D721Med (cell line): ENCODE measurements at regions not wholly inside any gene's neighbourhood (a gene's known extent, or its start where the extent isn't known, plus 50 kb on each side); places are given as distances from the start of the nearest gene placed in this dataset.

Experiments used
- DNase-seq: peaks from one replicate; pipeline ENCODE4 v3.0.0; 2011; ENCODE audit warnings: low spot score; ENCODE audit not compliant: insufficient read length
- FAIRE-seq: peaks from 2 replicates; lab custom pipeline; 2011; peaks lifted over from hg19 to GRCh38; lab: Jason Lieb, UNC
- TF ChIP-seq, protein P1 (sequence below): IDR thresholded peaks from 2 replicates; pipeline ENCODE4 v1.5.1; 2012; ENCODE audit warnings: mild to moderate bottlenecking, control low read depth; ENCODE audit not compliant: insufficient read depth; ENCODE audit errors: missing control alignments

- FAIRE-seq = no peak
- TF ChIP-seq, protein P1, sequence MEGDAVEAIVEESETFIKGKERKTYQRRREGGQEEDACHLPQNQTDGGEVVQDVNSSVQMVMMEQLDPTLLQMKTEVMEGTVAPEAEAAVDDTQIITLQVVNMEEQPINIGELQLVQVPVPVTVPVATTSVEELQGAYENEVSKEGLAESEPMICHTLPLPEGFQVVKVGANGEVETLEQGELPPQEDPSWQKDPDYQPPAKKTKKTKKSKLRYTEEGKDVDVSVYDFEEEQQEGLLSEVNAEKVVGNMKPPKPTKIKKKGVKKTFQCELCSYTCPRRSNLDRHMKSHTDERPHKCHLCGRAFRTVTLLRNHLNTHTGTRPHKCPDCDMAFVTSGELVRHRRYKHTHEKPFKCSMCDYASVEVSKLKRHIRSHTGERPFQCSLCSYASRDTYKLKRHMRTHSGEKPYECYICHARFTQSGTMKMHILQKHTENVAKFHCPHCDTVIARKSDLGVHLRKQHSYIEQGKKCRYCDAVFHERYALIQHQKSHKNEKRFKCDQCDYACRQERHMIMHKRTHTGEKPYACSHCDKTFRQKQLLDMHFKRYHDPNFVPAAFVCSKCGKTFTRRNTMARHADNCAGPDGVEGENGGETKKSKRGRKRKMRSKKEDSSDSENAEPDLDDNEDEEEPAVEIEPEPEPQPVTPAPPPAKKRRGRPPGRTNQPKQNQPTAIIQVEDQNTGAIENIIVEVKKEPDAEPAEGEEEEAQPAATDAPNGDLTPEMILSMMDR = no peak
These were observed 59.8 kb downstream of the MRPS30 start for GRCh38 chr5:44868541-44868940.

DNA sequence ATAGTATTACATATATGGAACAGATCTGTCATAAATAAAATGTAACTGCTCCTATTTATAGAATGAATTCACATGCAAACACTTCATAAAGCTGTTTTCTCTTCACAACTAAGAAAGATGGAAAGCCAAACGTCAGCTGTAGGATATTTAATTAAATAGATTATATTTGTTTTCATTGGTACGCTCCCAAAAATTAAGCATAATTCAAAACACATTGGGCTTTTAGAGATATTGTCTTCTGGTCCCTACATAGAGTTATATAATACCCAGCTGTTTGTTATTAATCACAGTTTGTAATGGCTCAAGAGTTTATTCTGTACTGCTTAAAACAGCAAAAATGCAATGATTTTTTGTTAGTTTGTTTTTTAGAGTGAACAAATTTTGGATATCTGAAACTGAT, 61.2 kb downstream of the MRPS30 start:
- TF ChIP-seq, protein P1 = no peak

More at GRCh38 chr5:44868541-44868940, 59.8 kb downstream of the MRPS30 start:
- DNase-seq = no peak

GRCh38 chr5:44870430-44870829, 61.7 kb downstream of the MRPS30 start:
- no peak for FAIRE-seq
- TF ChIP-seq, protein P1 = no peak

More for the DNA sequence above, 61.2 kb downstream of the MRPS30 start:
- FAIRE-seq = no peak
- no peak for DNase-seq

GRCh38 chr5:44871401-44871800, 62.7 kb downstream of the MRPS30 start:
- FAIRE-seq = no peak
- no peak for DNase-seq
- TF ChIP-seq, protein P1 = no peak

More at GRCh38 chr5:44870430-44870829, 61.7 kb downstream of the MRPS30 start:
- no peak for DNase-seq

DNA sequence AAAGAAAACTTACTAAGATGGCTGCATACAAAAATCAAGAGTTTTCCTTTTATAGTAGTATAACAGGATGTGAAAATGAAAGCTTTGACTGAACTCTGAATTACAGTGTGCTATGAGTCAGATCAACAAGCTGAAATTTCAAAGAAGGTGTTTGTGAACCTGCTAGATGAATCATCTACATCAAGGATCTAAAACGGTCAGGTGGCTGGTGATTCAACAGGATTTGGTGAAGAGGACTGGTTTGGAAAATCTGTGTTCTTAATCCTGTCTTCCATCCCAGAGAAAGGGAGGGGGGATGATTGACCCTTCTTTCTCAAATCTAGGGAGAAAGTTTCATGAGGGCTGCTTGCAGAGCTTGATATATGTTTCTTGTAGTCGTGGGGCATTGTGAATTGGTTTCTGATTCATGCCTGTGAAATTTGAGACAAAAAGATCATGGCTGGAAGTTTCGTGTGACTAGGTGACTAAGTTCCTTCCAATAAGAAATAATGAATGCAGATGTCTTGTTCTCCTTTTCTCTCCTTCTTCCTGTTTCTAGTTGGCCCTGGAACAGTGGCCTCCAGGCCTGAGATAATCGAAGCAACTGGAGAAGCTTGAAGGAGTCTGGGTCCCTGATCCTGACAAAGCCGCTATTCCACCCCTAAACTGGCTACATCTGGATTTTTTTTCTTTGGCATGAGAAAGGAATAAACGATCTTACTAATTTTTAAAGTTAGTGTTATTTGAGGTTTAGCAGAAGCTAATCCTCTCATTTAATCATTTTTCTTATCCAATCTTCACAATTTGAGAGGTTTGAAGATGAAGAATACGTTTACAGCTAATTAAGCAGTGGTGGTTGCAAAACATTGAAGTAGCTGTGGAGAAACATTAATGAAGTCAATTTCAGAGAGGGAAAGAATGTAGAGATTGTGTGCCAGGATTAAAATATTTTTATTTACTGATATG, 67.2 kb downstream of the MRPS30 start:
- no peak for FAIRE-seq
- TF ChIP-seq, protein P1 = no peak
- DNase-seq = no peak

DNA sequence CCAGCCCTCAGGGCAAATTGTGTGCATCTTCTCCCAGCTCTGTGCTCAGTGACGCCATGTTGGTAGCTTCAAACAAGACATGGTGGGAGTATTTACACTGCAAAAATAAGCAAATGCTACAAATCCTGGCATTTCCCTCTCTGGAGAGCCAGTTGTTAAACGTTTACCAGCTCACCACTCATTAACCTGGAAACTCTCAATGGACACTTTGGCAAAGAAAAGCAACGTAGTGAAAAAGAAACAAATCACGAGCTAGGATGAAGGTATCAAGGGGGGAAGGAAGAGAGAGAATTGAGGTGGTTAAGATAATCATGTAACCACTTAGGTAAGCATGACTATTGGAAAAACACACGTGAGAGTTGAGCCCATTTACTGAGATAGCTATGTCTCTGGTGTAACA, 72.5 kb downstream of the MRPS30 start:
- TF ChIP-seq, protein P1 = no peak
- DNase-seq (no peak), FAIRE-seq (no peak)

DNA sequence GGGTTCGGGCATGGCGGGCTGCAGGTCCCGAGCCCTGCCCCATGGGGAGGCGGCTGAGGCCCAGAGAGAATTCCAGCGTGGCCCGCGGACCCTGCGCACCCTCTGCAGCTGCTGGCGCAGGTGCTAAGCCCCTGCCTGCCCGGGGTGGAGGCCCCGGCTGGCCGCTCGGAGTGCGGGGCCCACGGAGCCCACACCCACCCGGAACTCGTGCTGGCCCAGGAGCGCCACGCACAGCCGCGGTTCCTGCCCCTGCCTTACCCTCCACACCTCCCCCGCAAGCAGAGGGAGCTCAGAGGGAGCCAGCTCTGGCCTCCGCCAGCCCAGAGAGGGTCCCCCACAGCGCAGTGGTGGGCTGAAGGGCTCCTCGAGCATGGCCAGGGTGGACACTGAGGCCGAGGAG, 75.3 kb downstream of the MRPS30 start:
- DNase-seq (no peak), FAIRE-seq (no peak)
- TF ChIP-seq, protein P1 = no peak
